Sciatic nerve (tissue), 2 donors: ENCODE measurements at regions not wholly inside any gene's neighbourhood (a gene's known extent, or its start where the extent isn't known, plus 50 kb on each side); places are given as distances from the start of the nearest gene placed in this dataset.
"Not testable (repeated sequence)": the region's sequence is repeated elsewhere in the genome, so short reads cannot be mapped to it uniquely, and the experiment has no call there.

Experiments used
- ATAC-seq: fragments of 200-7000 bp; cut with Tn5 transposase; one replicate; pipeline ENCODE4 v1.9.1; 2020; ENCODE audit warnings: mild to moderate bottlenecking, moderate library complexity
- DNase-seq: peaks from one replicate; pipeline ENCODE4 v3.0.0-alpha.2; 2020; ENCODE audit warnings: low spot score
- intact Hi-C: fragments of 100-400 bp; cut with DNase I; formaldehyde crosslinking; loops from one replicate; pipeline ENCODE4 v1.14.2; 2022
- donor health status: DM: no; HTN: no; CAD: no.
- donor health status: DM: no; HTN: no; CAD: no.

DNA sequence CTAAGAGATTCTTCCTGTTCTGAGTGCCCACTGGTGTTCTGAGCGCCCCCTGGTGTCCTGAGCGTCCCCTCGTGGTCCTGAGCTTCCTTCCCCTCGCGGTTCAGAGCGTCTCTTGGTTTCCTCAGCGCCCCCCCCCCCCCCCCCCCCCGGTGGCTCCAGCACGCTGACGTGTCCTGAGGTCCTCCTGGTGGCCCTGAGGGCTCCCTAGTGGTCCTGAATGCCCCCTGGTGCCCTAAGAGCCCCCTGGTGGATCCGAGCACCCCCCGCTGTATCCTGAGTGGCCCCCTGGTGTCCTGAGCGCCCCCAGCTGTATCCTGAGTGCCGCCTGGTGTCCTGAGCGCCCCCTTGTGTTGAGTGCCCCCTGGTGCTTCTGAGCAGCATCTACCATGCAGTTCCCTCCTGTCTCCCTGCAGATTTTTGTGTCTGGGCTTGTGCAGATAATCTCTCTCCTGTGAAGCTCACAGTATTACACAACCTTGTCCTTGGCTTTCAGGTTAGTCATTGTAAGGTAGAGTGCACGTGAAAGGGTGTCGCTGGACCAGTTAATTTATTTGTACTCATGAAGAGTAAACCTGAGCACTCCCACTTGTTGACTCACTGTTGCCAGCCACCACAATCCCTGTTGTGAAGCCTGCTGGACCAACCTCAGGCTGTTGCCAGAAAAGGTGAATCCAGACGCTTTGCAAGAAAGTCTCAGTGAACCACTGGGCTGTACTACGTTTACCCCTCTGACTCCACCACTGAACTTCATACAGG lies 1168.4 kb downstream of the TMEM121 start:
- intact Hi-C loops = no loop called here
- DNase-seq (no peak), ATAC-seq (no peak)

GRCh38 chr14:106698620-106699267 lies 1172.4 kb downstream of the TMEM121 start:
- ATAC-seq, intact Hi-C loops, DNase-seq: not testable (repeated sequence)

DNA sequence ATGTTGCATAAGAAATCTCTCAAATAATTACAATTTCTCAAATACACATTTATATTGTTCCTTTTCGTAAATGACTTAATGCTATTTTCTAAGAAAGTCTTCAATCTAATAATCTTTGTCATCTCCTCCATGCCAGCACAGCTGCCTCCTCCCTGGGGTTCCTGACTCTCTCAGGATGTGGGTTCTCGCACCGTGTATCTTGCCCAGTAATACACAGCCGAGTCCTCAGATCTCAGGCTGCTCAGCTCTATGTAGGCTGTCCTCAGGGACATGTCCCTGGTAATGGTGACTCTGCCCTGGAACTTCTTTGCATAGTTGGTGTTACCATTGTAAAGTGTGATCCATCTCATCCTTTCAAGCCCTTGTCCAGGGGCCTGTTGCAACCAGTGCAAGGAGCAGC lies 1177.3 kb downstream of the TMEM121 start:
- intact Hi-C loops, ATAC-seq, DNase-seq: not testable (repeated sequence)

- ATAC-seq, DNase-seq, intact Hi-C loops: not testable (repeated sequence)
Measured at GRCh38 chr14:106706488-106706887, 1180.1 kb downstream of the TMEM121 start.

GRCh38 chr14:106710187-106710586 lies 1183.8 kb downstream of the TMEM121 start:
- intact Hi-C loops, DNase-seq, ATAC-seq: not testable (repeated sequence)

DNA sequence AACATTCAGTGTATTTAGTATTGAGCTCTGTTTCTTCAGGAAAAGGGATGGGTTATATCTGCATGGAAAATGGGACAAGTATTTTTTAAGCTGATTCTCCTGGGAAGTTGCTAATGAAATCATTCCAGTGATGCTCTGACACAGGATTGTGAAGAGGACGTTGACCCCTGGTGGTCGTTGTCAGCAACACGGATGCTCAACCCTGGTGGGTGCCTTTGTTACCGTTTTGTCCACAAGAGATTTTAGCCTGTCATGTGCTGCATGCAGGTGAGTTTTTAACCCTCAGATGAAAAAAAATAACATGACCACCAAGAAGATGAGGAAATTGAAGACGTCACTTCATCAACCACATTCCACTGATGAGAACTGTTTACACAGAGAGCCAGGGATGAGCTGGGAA lies 1186.1 kb downstream of the TMEM121 start:
- DNase-seq, intact Hi-C loops, ATAC-seq: not testable (repeated sequence)

DNA sequence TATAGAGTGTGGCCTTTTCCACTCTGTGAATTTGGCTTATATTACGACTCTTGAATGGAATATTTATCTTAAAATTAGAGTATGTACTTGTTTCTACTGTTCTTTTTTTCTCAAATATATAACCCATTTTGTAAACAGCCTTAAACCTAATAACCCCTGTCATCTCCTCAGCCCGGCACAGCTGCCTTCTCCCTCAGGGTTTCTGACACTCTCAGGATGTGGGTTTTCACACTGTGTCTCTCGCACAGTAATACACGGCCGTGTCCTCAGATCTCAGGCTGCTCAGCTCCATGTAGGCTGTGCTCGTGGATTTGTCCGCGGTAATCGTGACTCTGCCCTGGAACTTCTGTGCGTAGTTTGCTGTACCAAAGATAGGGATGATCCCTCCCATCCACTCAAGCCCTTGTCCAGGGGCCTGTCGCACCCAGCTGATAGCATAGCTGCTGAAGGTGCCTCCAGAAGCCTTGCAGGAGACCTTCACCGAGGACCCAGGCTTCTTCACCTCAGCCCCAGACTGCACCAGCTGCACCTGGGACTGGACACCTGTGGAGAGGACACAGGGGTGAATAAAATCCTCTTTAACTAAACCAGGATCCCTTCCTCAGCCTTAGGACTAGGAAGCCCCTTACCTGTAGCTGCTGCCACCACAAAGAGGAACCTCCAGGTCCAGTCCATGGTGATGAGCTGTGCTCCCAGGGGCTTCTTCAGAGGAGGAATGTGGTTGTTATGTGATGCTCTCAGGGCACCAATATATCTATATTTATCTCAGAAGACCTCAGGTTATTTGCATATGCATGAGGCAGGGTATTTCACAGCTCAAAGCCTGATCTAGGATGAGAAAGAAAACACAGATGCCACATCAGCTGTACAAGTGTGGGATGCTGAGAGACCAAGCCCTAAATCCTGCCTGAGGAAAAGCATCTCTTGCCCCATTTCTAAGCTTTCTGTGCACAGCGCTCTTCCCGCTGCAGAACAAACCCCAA lies 1188.4 kb downstream of the TMEM121 start:
- intact Hi-C loops, DNase-seq, ATAC-seq: not testable (repeated sequence)

GRCh38 chr14:106717544-106717943 lies 1191.2 kb downstream of the TMEM121 start:
- ATAC-seq, intact Hi-C loops, DNase-seq: not testable (repeated sequence)

DNA sequence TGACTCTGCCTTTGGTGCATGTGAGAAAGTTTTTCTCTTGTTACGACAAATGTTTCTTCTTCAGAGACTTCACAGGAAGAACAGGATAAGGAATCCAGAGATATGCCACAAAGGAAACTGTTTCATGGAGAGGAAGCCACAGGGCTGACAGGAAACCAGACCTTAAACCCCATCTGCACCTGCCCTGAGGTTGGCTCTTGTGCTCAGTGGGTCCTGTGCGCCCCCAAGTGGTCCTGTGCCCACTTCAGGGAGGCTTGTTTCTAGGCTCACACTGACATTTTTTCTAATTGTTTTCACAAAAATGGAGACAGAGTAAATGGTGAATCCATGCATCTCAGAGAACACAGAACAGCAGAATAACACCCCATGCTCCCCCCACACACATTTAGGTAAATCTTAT lies 1193.5 kb downstream of the TMEM121 start:
- ATAC-seq, DNase-seq, intact Hi-C loops: not testable (repeated sequence)

- intact Hi-C loops, ATAC-seq, DNase-seq: not testable (repeated sequence)
Measured at GRCh38 chr14:106721926-106722325, 1195.5 kb downstream of the TMEM121 start.

- ATAC-seq, DNase-seq, intact Hi-C loops: not testable (repeated sequence)
Measured at GRCh38 chr14:106722813-106723687, 1196.7 kb downstream of the TMEM121 start.

DNA sequence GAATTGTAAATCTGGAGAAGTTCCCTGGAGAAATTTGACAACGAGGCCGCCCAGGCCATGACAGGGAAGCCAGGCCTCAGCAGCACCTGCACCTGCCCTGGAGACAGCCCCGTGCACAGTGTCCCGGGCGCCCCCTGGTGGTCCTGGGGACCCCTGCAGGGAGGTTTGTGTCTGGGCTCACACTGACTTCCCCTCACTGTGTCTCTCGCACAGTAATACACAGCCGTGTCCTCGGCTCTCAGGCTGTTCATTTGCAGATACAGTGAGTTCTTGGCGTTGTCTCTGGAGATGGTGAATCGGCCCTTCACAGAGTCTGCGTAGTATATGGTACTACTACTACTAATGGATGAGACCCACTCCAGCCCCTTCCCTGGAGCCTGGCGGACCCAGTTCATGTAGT lies 1201.6 kb downstream of the TMEM121 start:
- DNase-seq, intact Hi-C loops, ATAC-seq: not testable (repeated sequence)

GRCh38 chr14:106728611-106729010 lies 1202.2 kb downstream of the TMEM121 start:
- intact Hi-C loops = no loop called here
- ATAC-seq (no peak), DNase-seq (no peak)

- intact Hi-C loops = no loop called here
- ATAC-seq = no peak
- DNase-seq = no peak
Measured at GRCh38 chr14:106729551-106729950, 1203.2 kb downstream of the TMEM121 start.

DNA sequence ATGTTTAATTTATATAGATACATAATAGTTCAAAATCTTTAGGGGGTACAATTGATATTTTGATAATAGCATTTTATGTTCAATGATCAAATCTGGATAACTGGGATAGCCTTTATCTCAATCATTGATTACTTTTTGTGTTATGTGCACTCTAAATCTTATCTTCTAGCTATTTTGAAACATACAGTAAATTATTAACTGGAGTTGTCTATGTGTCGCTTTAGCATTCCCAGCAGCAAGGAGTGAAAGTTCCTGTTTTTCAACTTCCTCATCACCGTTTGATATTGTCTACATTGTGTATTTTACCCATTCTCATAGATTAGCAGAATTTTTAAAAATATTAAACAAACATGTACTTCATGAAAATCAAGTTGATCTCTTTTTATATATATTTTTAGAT lies 1207.4 kb downstream of the TMEM121 start:
- no peak for DNase-seq

DNA sequence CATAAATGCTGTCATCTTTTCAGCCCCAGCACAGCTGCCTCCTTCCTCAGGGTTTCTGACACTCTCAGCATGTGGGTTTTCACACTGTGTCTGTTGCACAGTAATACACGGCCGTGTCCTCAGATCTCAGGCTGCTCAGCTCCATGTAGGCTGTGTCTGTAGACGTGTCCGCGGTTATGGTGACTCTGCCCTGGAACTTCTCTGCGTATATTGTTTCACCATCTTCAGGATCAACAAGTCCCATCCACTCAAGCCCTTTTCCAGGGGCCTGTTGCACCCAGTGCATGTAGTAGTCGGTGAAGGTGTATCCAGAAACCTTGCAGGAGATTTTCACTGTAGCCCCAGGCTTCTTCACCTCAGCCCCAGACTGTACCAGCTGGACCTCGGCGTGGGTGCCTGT lies 1210.6 kb downstream of the TMEM121 start:
- no peak for ATAC-seq

More for the DNA sequence above, 1207.4 kb downstream of the TMEM121 start:
- no peak for ATAC-seq
- intact Hi-C loops = no loop called here

DNA sequence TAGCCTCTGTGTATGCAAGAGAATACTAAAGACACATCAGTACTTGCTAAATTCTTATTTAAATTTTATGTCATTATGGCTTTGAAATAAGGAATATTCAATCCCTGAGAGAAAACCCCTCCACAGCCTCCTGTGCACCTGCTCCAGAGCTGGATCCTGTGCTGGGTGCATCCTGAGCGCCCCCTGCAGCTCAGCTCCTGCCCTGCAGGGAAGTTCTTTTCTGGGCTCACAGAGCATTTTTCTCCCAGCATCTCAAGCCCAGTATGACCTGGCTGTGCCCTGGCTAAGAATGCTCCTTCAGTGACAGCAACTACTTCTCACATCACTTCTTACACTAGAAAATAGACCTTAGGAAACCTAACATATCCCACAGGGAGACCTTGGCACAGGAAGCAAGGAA lies 1211.7 kb downstream of the TMEM121 start:
- ATAC-seq (no peak), DNase-seq (no peak)
- intact Hi-C loops = no loop called here

More for the DNA sequence above, 1210.6 kb downstream of the TMEM121 start:
- no peak for DNase-seq
- intact Hi-C loops = no loop called here
